Caco-2 (cell line): ENCODE measurements at regions not wholly inside any gene's neighbourhood (a gene's known extent, or its start where the extent isn't known, plus 50 kb on each side); places are given as distances from the start of the nearest gene placed in this dataset.

Experiments
- BruUV-seq: library from RNA; stranded (reverse); fragments of 400-500 nt; replicated peaks from 2 replicates; lab custom pipeline; 2021; lab: Mats Ljungman, UMichigan
- CTCF ChIA-PET: fragments of 300-600 bp; sonication (Branson Sonifier 250); formaldehyde crosslinking; loops from one replicate; lab custom pipeline; 2022; ENCODE audit warnings: antibody characterized with exemption; lab: Charles Lee
- POLR2A ChIA-PET: fragments of 300-600 bp; sonication (Branson Sonifier 250); formaldehyde crosslinking; loops from one replicate; lab custom pipeline; 2022; ENCODE audit warnings: antibody characterized with exemption; lab: Charles Lee
- DNase-seq, 2 experiments: peaks; one replicate each; pipeline versions ENCODE4 v3.0.0 to v3.0.0-alpha.2; 2020 to 2022
- H3K27me3 ChIP-seq: replicated peaks from 2 replicates; pipeline ENCODE4 v1.6.0; 2011; ENCODE audit warnings: low read length; ENCODE audit not compliant: control insufficient read depth, insufficient read depth
- H3K36me3 ChIP-seq: 2 replicates; pipeline ENCODE4 v1.5.1; 2011; ENCODE audit warnings: low read length; ENCODE audit not compliant: control insufficient read depth, insufficient read depth
- H3K4me1 ChIP-seq: fragments of 250-450 bp; sonication (Bioruptor Pico); 2 replicates; pipeline ENCODE4 v1.5.1; 2020; ENCODE audit warnings: mild to moderate bottlenecking
- H3K4me3 ChIP-seq: 2 replicates; pipeline ENCODE4 v1.5.1; 2011; ENCODE audit warnings: low read depth, mild to moderate bottlenecking, control low read depth, low read length
- H3K9me3 ChIP-seq: fragments of 250-450 bp; sonication (Bioruptor Pico); 2 replicates; pipeline ENCODE4 v1.5.1; 2020; ENCODE audit warnings: mild to moderate bottlenecking, moderate library complexity
- H3K27ac Mint-ChIP-seq: one replicate; pipeline ENCODE4 v1.8.0; 2022; ENCODE audit warnings: mixed read lengths; ENCODE audit not compliant: unreplicated experiment
- H3K27me3 Mint-ChIP-seq: one replicate; pipeline ENCODE4 v1.8.0; 2022; ENCODE audit warnings: mixed read lengths; ENCODE audit not compliant: insufficient read depth, unreplicated experiment
- H3K36me3 Mint-ChIP-seq: one replicate; pipeline ENCODE4 v1.8.0; 2022; ENCODE audit warnings: mild to moderate bottlenecking, mixed read lengths; ENCODE audit not compliant: insufficient read depth, unreplicated experiment
- H3K4me1 Mint-ChIP-seq: one replicate; pipeline ENCODE4 v1.8.0; 2022; ENCODE audit warnings: low read depth, mixed read lengths; ENCODE audit not compliant: unreplicated experiment
- H3K4me3 Mint-ChIP-seq: one replicate; pipeline ENCODE4 v1.8.0; 2022; ENCODE audit warnings: mild to moderate bottlenecking, moderate library complexity, mixed read lengths; ENCODE audit not compliant: unreplicated experiment
- H3K9me3 Mint-ChIP-seq: one replicate; pipeline ENCODE4 v1.8.0; 2022; ENCODE audit warnings: mixed read lengths; ENCODE audit not compliant: unreplicated experiment
- intact Hi-C: fragments of 100-400 bp; cut with micrococcal nuclease; formaldehyde crosslinking; loops from one replicate; pipeline ENCODE4 v1.10.0; 2022; ENCODE audit not compliant: unreplicated experiment
- TF ChIP-seq, protein P1 (sequence below), 2 experiments: fragments of 200-600 bp in 1 of 2; IDR thresholded peaks; 1 replicate in 1 of 2; 2 replicates in 1 of 2; pipeline versions ENCODE4 v1.5.1 to v1.8.0; 2011 to 2022; ENCODE audit warnings: antibody characterized with exemption in 1 of 2, control low read depth in 1 of 2, inconsistent platforms in 1 of 2, low read depth in 1 of 2, low read length in 1 of 2, mild to moderate bottlenecking in 1 of 2, moderate library complexity in 1 of 2; ENCODE audit not compliant: insufficient read depth in 1 of 2, severe bottlenecking in 1 of 2, unreplicated experiment in 1 of 2

DNA sequence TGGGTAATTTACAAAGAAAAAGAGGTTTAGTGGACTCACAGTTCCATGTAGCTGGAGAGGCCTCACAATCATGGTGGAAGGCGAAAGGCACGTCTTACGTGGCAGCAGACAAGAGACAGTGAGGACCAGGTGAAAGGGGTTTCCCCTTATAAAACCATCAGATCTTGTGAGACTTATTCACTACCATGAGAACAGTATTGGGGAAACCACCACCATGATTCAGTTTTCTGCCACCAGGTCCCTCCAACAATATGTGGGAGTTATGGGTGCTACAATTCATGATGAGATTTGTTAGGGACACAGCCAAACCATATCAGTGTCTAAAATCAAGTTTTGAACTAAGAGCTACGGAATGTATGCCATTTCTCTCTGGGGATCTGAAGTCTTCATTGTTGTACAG, 354.8 kb upstream of the C2CD4B start:
- peaks cover 39% of the 10 kb centered on the region for H3K4me1 Mint-ChIP-seq
- no peak for DNase-seq
- Histone ChIP-seq H3K36me3 (no peaks in the 10 kb centered on the region; the same call in 1 of the 2 replicates), H3K4me3 (no peak overlapping the region), H3K27me3 (no peaks in the 10 kb centered on the region), H3K9me3 (no peaks in the 10 kb centered on the region), H3K4me1 (peaks cover 35% of the 10 kb centered on the region)
- TF ChIP-seq, protein P1, sequence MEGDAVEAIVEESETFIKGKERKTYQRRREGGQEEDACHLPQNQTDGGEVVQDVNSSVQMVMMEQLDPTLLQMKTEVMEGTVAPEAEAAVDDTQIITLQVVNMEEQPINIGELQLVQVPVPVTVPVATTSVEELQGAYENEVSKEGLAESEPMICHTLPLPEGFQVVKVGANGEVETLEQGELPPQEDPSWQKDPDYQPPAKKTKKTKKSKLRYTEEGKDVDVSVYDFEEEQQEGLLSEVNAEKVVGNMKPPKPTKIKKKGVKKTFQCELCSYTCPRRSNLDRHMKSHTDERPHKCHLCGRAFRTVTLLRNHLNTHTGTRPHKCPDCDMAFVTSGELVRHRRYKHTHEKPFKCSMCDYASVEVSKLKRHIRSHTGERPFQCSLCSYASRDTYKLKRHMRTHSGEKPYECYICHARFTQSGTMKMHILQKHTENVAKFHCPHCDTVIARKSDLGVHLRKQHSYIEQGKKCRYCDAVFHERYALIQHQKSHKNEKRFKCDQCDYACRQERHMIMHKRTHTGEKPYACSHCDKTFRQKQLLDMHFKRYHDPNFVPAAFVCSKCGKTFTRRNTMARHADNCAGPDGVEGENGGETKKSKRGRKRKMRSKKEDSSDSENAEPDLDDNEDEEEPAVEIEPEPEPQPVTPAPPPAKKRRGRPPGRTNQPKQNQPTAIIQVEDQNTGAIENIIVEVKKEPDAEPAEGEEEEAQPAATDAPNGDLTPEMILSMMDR (IDR thresholded peaks at IDR 0.05; ENCODE audit: insufficient read depth in 1 of 2, low read depth in 1 of 2, low read length in 1 of 2, severe bottlenecking in 1 of 2, unreplicated experiment in 1 of 2): no peak
- no peaks in the 10 kb centered on the region for H3K27me3 Mint-ChIP-seq
- H3K27ac Mint-ChIP-seq: peak overlapping the region; percentile 65
- ChIA-PET CTCF (interaction anchor here (0.6 kb wide), 1 partner anchor 67 kb away, joined by 6 read pairs; no protein-coding TSS in a partner anchor), POLR2A (no interaction called here)
- peaks cover 10% of the 10 kb centered on the region for H3K36me3 Mint-ChIP-seq
- intact Hi-C loops: no loop called here
- no peak overlapping the region for H3K4me3 Mint-ChIP-seq
- H3K9me3 Mint-ChIP-seq: no peaks in the 10 kb centered on the region
- no TSS peak for BruUV-seq

DNA sequence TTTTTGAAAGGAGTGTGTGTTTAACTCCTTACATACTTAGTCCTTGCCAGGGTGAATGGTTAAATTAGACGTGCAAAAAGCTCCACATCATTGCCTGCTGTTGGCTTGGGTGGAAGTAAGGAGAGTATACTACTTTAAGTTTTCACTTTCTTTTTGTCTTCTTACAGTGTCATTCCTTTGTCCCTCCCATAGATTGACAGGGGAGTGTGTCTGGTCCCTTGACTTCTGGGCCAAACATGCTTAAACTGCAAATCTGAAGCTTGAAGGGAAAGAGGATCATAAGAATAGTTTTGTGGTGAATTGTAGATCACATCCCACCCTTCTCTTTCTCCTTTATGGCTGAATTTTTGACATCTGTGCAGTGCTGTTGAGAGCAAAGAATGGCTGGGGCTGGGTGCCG, 355.8 kb upstream of the C2CD4B start:
- Histone ChIP-seq H3K4me3 (no peak overlapping the region), H3K9me3 (no peaks in the 10 kb centered on the region), H3K36me3 (no peaks in the 10 kb centered on the region; the same call in 1 of the 2 replicates), H3K27me3 (no peaks in the 10 kb centered on the region), H3K4me1 (peaks cover 29% of the 10 kb centered on the region)
- H3K27ac Mint-ChIP-seq: peak overlapping the region; percentile 61
- peaks cover 12% of the 10 kb centered on the region for H3K36me3 Mint-ChIP-seq
- no peaks in the 10 kb centered on the region for H3K9me3 Mint-ChIP-seq
- peak overlapping the region; percentile 55 for H3K4me3 Mint-ChIP-seq
- intact Hi-C loops: no loop called here
- no peak for DNase-seq
- BruUV-seq: no TSS peak
- H3K4me1 Mint-ChIP-seq: peaks cover 29% of the 10 kb centered on the region
- POLR2A ChIA-PET: no interaction called here
- no peaks in the 10 kb centered on the region for H3K27me3 Mint-ChIP-seq
- TF ChIP-seq, protein P1 (IDR thresholded peaks at IDR 0.05; ENCODE audit: insufficient read depth in 1 of 2, low read depth in 1 of 2, low read length in 1 of 2, severe bottlenecking in 1 of 2, unreplicated experiment in 1 of 2): no peak
- CTCF ChIA-PET: interaction anchor here (0.6 kb wide), 1 partner anchor 68 kb away, joined by 6 read pairs; no protein-coding TSS in a partner anchor

DNA sequence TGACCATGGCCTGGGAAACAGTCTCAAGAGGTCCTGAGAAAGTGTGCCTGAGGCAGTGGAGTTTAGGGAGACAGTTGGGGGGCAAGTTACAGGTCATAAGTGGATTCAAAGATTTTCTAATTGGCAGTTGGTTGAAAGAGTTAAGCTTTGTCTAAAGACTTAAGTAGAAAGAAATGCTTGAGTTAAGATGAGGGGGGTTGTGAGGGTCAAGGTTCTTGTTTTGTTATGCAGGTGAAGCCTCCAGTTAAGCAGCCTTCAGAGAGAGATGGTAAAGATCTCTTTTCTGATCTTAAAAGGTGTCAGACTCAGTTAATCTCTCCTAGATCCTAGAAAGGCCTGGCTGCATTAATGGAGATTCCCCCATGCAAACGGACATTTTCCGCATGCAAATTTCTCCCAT, 356.3 kb upstream of the C2CD4B start:
- ChIA-PET CTCF (no interaction called here), POLR2A (no interaction called here)
- no peaks in the 10 kb centered on the region for H3K9me3 ChIP-seq
- Mint-ChIP-seq H3K4me1 (peaks cover 28% of the 10 kb centered on the region), H3K9me3 (no peaks in the 10 kb centered on the region), H3K27me3 (no peaks in the 10 kb centered on the region), H3K4me3 (peak overlapping the region; percentile 55), H3K36me3 (peaks cover 12% of the 10 kb centered on the region), H3K27ac (peak overlapping the region; percentile 61)
- peaks cover 29% of the 10 kb centered on the region for H3K4me1 ChIP-seq
- no peak for DNase-seq
- no peaks in the 10 kb centered on the region; the same call in 1 of the 2 replicates for H3K36me3 ChIP-seq
- TF ChIP-seq, protein P1 (IDR thresholded peaks at IDR 0.05; ENCODE audit: insufficient read depth in 1 of 2, low read depth in 1 of 2, low read length in 1 of 2, severe bottlenecking in 1 of 2, unreplicated experiment in 1 of 2): no peak
- intact Hi-C loops: no loop called here
- H3K27me3 ChIP-seq: no peaks in the 10 kb centered on the region
- BruUV-seq: no TSS peak
- no peak overlapping the region for H3K4me3 ChIP-seq
